SK-N-SH (cell line): ENCODE measurements at regions not wholly inside any gene's neighbourhood (a gene's known extent, or its start where the extent isn't known, plus 50 kb on each side); places are given as distances from the start of the nearest gene placed in this dataset.

Source experiments
- CTCF ChIP-seq: fragments of 200-600 bp; sonication (generic); IDR thresholded peaks from 2 replicates; pipeline ENCODE4 v1.6.1; 2017; ENCODE audit warnings: antibody characterized with exemption, mild to moderate bottlenecking, moderate library complexity
- EP300 ChIP-seq, 2 experiments: IDR thresholded peaks; 2 replicates each; pipeline versions ENCODE4 v1.4.0 to v1.6.1; 2012; ENCODE audit warnings: borderline replicate concordance in 1 of 2, low read depth in 1 of 2, low read length in 1 of 2
- EZH2phosphoT487 ChIP-seq: fragments of 200-600 bp; sonication (generic); IDR thresholded peaks from 2 replicates; pipeline ENCODE4 v1.6.1; 2017; ENCODE audit warnings: low read depth, mixed run types, mild to moderate bottlenecking, antibody characterized with exemption, moderate library complexity, borderline replicate concordance
- FOSL2 ChIP-seq: IDR thresholded peaks from 2 replicates; pipeline ENCODE4 v1.4.0; 2012; ENCODE audit warnings: low read depth, mild to moderate bottlenecking, moderate library complexity, borderline replicate concordance
- NFIC ChIP-seq: IDR thresholded peaks from 2 replicates; pipeline ENCODE4 v1.4.0; 2012; ENCODE audit warnings: borderline replicate concordance
- POLR2AphosphoS5 ChIP-seq: IDR thresholded peaks from 2 replicates; pipeline ENCODE4 v1.6.1; 2012; ENCODE audit warnings: low read depth, low read length
- ZBTB33 ChIP-seq: IDR thresholded peaks from 2 replicates; pipeline ENCODE4 v1.4.0; 2012; ENCODE audit warnings: low read depth, borderline replicate concordance

- no peak for TF ChIP-seq POLR2AphosphoS5
- no peak for TF ChIP-seq CTCF
- no peak for TF ChIP-seq EP300 (IDR thresholded peaks at IDR 0.05; ENCODE audit: borderline replicate concordance in 1 of 2, low read depth in 1 of 2, low read length in 1 of 2)
- no peak for TF ChIP-seq ZBTB33
- TF ChIP-seq FOSL2: no peak
- no peak for TF ChIP-seq EZH2phosphoT487
- TF ChIP-seq NFIC: no peak
Observed at GRCh38 chr9:38507587-38507986, 83.3 kb upstream of the IGFBPL1 start.
